Astrocyte of the spinal cord (primary cell): ENCODE measurements at regions not wholly inside any gene's neighbourhood (a gene's known extent, or its start where the extent isn't known, plus 50 kb on each side); places are given as distances from the start of the nearest gene placed in this dataset.

Experiments used
- DNase-seq: peaks from one replicate; pipeline ENCODE4 v3.0.0; 2011; ENCODE audit warnings: low read depth, low spot score
- H3K4me3 ChIP-seq: 2 replicates; pipeline ENCODE4 v1.5.1; 2011; ENCODE audit warnings: low read depth, mild to moderate bottlenecking, low read length, moderate library complexity
- CTCF ChIP-seq: IDR thresholded peaks from 2 replicates; pipeline ENCODE4 v1.5.1; 2012; ENCODE audit warnings: low read depth, mild to moderate bottlenecking, low read length, inconsistent platforms
- in situ Hi-C: cut with HindIII; loops from 2 replicates; pipeline ENCODE4 v1.10.0; 2017; ENCODE audit warnings: low sequenced_read_pairs

DNA sequence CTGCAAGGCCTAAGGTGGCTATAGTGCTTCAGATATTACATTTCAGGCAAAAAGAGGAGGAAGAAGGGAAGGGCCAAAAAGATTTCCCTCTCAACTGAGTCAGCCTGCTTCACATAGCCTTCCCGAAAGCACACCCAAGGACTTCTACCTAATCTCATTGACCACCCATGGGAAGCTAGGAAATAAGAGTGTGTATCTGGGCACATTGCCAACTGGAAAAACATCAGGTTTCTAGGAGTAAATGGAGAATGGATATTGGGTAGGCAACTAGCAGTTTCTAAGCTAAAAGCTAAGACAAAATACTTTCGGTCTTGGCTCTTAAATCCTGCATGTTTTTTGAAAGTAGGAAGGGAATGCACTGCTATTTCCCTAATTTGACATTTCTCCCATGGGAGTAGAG, 221.7 kb upstream of the GRIP1 start:
- DNase-seq: no peak
- in situ Hi-C loops: no loop called here
- no peak overlapping the region for H3K4me3 ChIP-seq
- TF ChIP-seq CTCF: no peak

GRCh38 chr12:66901138-66901932, 222.5 kb upstream of the GRIP1 start:
- in situ Hi-C loops: no loop called here
- DNase-seq: no peak
- no peak overlapping the region for H3K4me3 ChIP-seq
- TF ChIP-seq CTCF: no peak

DNA sequence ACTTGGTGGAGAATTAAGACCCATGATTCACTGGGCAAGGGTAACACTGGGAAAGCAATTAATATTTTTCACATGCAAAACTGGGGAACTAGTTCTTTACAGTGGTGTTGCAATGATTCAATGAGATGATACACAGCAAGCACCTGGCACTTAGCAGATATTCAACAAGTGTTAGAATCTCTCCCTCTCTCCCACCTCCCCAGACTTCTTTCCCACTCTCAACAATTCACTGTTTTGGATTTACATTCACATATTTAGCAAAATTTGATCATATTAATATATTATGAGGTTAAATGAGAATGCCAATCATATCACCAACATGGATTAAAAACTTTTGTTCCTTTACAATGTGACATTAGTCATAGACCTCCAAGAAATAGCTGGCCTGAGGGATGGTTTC, 223.1 kb upstream of the GRIP1 start:
- no peak for DNase-seq
- no peak overlapping the region for H3K4me3 ChIP-seq
- TF ChIP-seq CTCF: no peak
- in situ Hi-C loops: no loop called here

DNA sequence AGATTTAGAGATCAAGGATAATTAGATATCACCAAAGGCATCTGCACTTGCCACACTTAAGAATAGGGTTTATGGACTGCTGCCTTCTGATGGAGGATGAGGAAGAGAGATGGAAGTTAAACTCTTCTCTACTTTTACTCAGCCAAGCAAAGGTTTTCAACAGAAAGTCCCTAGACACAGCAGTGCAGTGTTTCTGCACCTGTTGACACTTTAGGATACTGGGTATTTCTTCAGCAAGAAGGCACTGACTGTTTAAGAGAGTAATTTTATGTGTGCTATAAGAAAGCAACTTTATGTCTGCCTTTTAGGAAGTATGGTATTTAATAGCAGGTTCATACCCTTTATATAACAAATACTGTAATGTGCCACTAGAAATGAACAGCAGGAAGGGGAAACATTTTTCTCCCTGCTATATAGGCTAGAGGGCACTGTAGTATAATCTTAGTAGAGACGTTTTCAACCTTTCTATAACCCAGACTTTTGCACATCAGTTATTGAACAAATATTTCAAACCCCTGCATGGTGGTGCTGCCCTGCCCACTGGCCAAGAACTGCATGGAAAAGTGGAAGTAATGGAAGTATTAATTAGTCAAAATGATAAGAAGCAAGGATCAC, 225.0 kb upstream of the GRIP1 start:
- no peak for DNase-seq
- no peak for TF ChIP-seq CTCF
- H3K4me3 ChIP-seq: no peak overlapping the region
- in situ Hi-C loops: no loop called here

DNA sequence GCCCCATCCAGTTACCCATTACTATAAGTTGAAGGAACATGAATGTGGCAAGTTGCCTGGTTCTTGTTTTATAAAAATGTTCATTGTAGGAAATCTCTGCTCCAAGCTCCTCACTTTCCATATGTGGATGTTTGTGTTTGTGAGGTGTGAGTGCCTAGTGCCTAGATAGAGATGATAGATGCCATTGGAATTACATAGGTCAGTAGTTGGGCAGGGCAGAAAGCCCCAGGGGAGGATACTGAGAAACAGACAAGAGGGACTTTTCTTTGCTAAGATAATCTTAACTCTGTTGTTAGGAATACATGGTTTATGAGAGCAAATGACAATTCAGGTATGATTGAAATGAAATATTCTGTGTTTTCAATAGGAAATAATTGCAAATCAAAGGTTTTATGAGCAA, 226.3 kb upstream of the GRIP1 start:
- TF ChIP-seq CTCF: no peak
- in situ Hi-C loops: no loop called here
- no peak overlapping the region for H3K4me3 ChIP-seq
- DNase-seq: no peak

GRCh38 chr12:66910366-66910974, 231.6 kb upstream of the GRIP1 start:
- no peak overlapping the region for H3K4me3 ChIP-seq
- no peak for DNase-seq
- TF ChIP-seq CTCF: no peak
- in situ Hi-C loops: no loop called here
